Lower lobe of right lung (tissue), 2 donors: ENCODE measurements at regions not wholly inside any gene's neighbourhood (a gene's known extent, or its start where the extent isn't known, plus 50 kb on each side); places are given as distances from the start of the nearest gene placed in this dataset.
A peak's percentile ranks its signal among the peaks of the same experiment; 100 is the strongest.
"Not testable (repeated sequence)": the region's sequence is repeated elsewhere in the genome, so short reads cannot be mapped to it uniquely, and the experiment has no call there.

Source experiments
- ATAC-seq, 2 donors: fragments of 200-7000 bp; cut with Tn5 transposase; one replicate each; pipeline ENCODE4 v1.9.1; 2020 to 2022; ENCODE audit warnings: mild to moderate bottlenecking in 2 of 2, moderate library complexity in 2 of 2
- DNase-seq: peaks from one replicate; pipeline ENCODE4 v3.0.0-alpha.2; 2020
- H3K27ac ChIP-seq: fragments of 200-600 bp; one replicate; pipeline ENCODE4 v1.8.0; 2022
- H3K27me3 ChIP-seq: fragments of 200-600 bp; one replicate; pipeline ENCODE4 v1.8.0; 2022; ENCODE audit warnings: low read depth
- H3K36me3 ChIP-seq: fragments of 200-600 bp; one replicate; pipeline ENCODE4 v1.8.0; 2022; ENCODE audit warnings: mild to moderate bottlenecking
- H3K4me1 ChIP-seq: fragments of 200-600 bp; one replicate; pipeline ENCODE4 v1.8.0; 2022
- H3K4me3 ChIP-seq: fragments of 200-600 bp; one replicate; pipeline ENCODE4 v1.8.0; 2022; ENCODE audit warnings: mild to moderate bottlenecking
- H3K9me3 ChIP-seq: fragments of 200-600 bp; one replicate; pipeline ENCODE4 v1.8.0; 2022
- intact Hi-C: fragments of 100-400 bp; cut with DNase I; formaldehyde crosslinking; loops from one replicate; pipeline ENCODE4 v1.11.0; 2022
- TF ChIP-seq, protein P1 (sequence below): fragments of 200-600 bp; IDR thresholded peaks from one replicate; pipeline ENCODE4 v1.8.0; 2022; ENCODE audit warnings: antibody characterized with exemption, mild to moderate bottlenecking
- donor health status: DM: no; HTN: yes; CAD: no; lungs with severe emphysema.

DNA sequence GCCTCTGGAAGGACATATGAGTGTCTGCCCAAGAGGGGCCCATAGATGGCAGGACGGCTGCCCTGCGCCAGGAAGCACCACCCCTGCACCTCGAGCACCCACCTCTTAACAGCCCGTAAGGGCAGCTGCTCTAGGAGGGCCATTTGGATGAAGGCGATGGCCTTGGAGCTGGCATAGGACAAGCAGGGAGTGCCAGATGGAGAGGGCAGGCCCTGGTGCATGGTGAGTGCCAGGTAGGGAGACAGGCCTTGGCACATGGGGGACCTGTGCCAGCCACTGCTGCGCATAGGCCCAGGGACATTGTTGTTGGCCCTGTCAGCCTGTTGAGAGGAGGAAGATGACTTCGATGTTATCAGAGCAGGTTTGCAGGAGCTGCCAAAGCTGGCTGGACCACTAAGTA is 134.2 kb downstream of the SLC25A46 start:
- peak in 1 of 2 donors; percentile 35 for ATAC-seq
- TF ChIP-seq, protein P1, sequence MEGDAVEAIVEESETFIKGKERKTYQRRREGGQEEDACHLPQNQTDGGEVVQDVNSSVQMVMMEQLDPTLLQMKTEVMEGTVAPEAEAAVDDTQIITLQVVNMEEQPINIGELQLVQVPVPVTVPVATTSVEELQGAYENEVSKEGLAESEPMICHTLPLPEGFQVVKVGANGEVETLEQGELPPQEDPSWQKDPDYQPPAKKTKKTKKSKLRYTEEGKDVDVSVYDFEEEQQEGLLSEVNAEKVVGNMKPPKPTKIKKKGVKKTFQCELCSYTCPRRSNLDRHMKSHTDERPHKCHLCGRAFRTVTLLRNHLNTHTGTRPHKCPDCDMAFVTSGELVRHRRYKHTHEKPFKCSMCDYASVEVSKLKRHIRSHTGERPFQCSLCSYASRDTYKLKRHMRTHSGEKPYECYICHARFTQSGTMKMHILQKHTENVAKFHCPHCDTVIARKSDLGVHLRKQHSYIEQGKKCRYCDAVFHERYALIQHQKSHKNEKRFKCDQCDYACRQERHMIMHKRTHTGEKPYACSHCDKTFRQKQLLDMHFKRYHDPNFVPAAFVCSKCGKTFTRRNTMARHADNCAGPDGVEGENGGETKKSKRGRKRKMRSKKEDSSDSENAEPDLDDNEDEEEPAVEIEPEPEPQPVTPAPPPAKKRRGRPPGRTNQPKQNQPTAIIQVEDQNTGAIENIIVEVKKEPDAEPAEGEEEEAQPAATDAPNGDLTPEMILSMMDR, result no peak

DNA sequence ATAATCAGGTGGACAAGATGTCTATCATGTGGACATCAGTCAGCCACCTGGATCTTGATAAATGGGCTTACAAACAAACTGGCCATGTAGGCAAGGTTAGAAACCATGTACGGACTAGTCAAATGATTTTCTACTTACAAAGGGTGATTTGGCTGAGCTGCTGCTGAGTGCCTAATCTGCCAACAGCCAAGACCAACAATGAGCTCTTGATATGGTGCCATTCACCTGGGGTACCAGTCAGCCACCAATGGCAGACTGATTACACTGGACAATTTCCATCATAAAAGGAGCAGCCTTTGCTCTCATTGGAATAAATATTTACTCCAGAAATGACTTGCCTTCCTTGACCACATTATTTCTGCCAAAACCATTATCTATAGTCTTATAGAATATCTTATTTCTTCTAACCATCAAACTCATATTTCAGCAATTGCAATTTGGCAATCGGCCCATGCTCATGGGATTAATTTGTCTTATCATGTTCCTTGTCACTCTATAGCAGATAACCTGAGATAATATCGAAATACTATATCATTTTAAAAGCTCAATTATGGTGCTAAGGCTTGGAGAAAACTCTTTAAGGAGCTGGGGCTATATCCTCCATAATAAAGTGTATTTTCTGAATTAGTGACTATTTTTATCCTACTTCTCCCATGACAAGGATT is 135.1 kb downstream of the SLC25A46 start:
- Histone ChIP-seq H3K27ac (no peak overlapping the region), H3K9me3 (no peaks in the 10 kb centered on the region), H3K4me3 (no peak overlapping the region), H3K36me3 (no peaks in the 10 kb centered on the region), H3K4me1 (no peaks in the 10 kb centered on the region), H3K27me3 (no peaks in the 10 kb centered on the region)
- intact Hi-C loops, result no loop called here
- ATAC-seq, result no peak
- TF ChIP-seq, protein P1, result no peak
- no peak for DNase-seq

More for the DNA sequence above, 134.2 kb downstream of the SLC25A46 start:
- H3K27me3 ChIP-seq, result no peaks in the 10 kb centered on the region
- no peak overlapping the region for H3K4me3 ChIP-seq
- no peaks in the 10 kb centered on the region for H3K36me3 ChIP-seq
- no peaks in the 10 kb centered on the region for H3K4me1 ChIP-seq
- no peak for DNase-seq
- H3K9me3 ChIP-seq, result no peaks in the 10 kb centered on the region
- intact Hi-C loops, result no loop called here
- H3K27ac ChIP-seq, result no peak overlapping the region

DNA sequence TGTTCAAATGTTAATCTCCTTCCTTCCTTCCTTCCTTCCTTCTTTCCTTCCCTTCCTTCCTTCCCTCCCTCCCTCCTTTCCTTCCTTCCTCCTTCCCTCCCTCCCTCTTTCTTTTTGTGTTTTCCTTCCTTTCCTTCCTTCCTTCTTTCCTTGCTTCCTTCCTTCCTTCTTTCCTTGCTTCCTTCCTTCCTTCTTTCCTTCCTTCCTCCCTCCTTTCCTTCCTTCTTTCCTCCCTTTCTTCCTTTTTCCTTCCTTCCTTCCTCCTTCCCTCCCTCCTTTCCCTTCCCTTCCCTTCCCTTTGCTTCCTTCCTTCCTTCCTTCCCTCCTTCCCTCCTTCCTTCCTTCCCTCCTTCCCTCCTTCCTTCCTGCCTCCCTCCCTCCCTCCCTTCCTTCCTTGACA is 136.3 kb downstream of the SLC25A46 start:
- H3K27me3 ChIP-seq, H3K9me3 ChIP-seq, intact Hi-C loops, H3K36me3 ChIP-seq, H3K4me3 ChIP-seq, ATAC-seq, H3K4me1 ChIP-seq, H3K27ac ChIP-seq, DNase-seq: not testable (repeated sequence)

DNA sequence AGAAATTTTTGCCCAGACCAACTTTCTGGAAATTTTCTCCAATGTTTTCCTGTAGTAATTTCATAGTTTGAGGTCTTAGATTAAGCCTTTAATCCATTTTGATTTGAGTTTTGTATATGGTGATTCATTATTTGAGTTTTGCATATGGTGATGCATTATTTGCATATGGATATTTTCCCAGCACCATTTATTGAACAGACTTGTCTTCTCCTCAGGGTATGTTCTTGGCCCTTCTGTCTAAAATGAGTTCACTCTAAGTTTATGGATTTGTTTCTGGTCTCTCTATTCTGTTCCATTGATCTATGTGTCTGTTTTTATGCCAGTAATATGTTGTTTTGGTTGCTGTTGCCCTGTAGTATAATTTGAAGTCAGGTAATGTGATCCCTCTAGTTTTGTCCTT is 139.3 kb downstream of the SLC25A46 start:
- no peak for DNase-seq
- no peak overlapping the region for H3K4me3 ChIP-seq
- intact Hi-C loops, result no loop called here
- H3K27me3 ChIP-seq, result no peaks in the 10 kb centered on the region
- H3K27ac ChIP-seq, result no peak overlapping the region
- H3K9me3 ChIP-seq, result no peaks in the 10 kb centered on the region
- ATAC-seq, result no peak
- H3K4me1 ChIP-seq, result no peaks in the 10 kb centered on the region
- TF ChIP-seq, protein P1, result no peak
- H3K36me3 ChIP-seq, result no peaks in the 10 kb centered on the region

DNA sequence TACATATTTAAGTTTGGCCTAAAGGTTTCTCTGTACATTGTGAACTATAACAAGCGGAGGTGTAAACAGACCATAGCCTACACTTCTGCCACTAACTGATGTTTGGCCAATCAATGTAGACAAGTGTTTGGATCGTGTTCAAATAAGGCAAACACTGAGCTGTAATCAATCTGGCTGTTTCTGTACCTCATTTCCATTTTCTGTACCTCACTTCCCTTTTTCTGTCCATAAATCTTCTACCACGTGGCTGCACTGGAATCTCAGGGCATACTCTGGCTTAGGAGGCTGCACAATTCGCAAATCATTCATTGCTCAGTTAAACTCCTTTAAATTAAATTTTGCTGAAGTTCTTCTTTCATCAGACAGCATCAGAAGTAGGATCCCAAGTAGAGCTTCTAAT is 140.9 kb downstream of the SLC25A46 start:
- ATAC-seq, result no peak
- TF ChIP-seq, protein P1, result no peak

DNA sequence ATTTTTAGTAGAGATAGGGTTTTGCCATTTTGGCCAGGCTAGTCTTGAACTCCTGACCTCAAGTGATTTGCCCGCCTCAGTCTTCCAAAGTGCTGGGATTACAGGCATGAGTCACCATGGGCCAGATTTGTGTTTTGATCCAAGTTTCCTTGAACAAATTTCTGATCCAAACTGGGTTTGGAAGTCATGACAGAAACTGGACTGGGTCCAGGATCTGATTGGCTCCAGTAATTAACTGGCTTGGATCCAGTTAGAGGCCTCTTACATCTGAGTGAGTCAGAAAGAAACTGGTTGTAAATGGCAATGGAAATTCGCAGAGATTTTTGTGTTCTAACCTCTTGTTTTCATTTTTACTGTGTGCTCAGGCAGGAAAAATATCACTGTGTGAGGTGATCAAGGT is 141.6 kb downstream of the SLC25A46 start:
- no peaks in the 10 kb centered on the region for H3K4me1 ChIP-seq
- DNase-seq (no peak), ATAC-seq (peak in 1 of 2 donors; percentile 14)
- intact Hi-C loops, result no loop called here
- H3K36me3 ChIP-seq, result no peaks in the 10 kb centered on the region
- TF ChIP-seq, protein P1, result no peak
- no peak overlapping the region for H3K4me3 ChIP-seq
- no peaks in the 10 kb centered on the region for H3K9me3 ChIP-seq
- H3K27ac ChIP-seq, result no peak overlapping the region
- H3K27me3 ChIP-seq, result no peaks in the 10 kb centered on the region

More for the DNA sequence above, 140.9 kb downstream of the SLC25A46 start:
- intact Hi-C loops, result no loop called here
- Histone ChIP-seq H3K4me3 (no peak overlapping the region), H3K36me3 (no peaks in the 10 kb centered on the region), H3K4me1 (no peaks in the 10 kb centered on the region), H3K27me3 (no peaks in the 10 kb centered on the region), H3K9me3 (no peaks in the 10 kb centered on the region), H3K27ac (no peak overlapping the region)
- DNase-seq, result no peak
